ENCODE measurements at regions not wholly inside any gene's neighbourhood (a gene's known extent, or its start where the extent isn't known, plus 50 kb on each side); places are given as distances from the start of the nearest gene placed in this dataset.

GRCh38 chr10:43960135-43960415 lies 311.4 kb upstream of the ZNF32 start:
- no peak for DNase-seq
- Mint-ChIP-seq H3K9me3 (no peaks in the 10 kb centered on the region), H3K27ac (no peak overlapping the region), H3K4me3 (no peak overlapping the region), H3K4me1 (peaks cover 10% of the 10 kb centered on the region), H3K27me3 (peaks cover 20% of the 10 kb centered on the region)
- ATAC-seq, result no peak

- DNase-seq (no peak), ATAC-seq (no peak)
- Mint-ChIP-seq H3K9me3 (no peaks in the 10 kb centered on the region), H3K4me1 (peaks cover 7% of the 10 kb centered on the region), H3K27me3 (peaks cover 15% of the 10 kb centered on the region), H3K4me3 (no peak overlapping the region), H3K27ac (no peak overlapping the region)
Measured at GRCh38 chr10:43959364-43960134, 310.9 kb upstream of the ZNF32 start.

- H3K27me3 Mint-ChIP-seq, result peaks cover 9% of the 10 kb centered on the region
- no peak for ATAC-seq
- H3K4me3 Mint-ChIP-seq, result no peak overlapping the region
- H3K27ac Mint-ChIP-seq, result no peak overlapping the region
- peaks cover under 1% of the 10 kb centered on the region for H3K4me1 Mint-ChIP-seq
- no peaks in the 10 kb centered on the region for H3K9me3 Mint-ChIP-seq
- DNase-seq, result no peak
Measured at GRCh38 chr10:43958964-43959363, 310.3 kb upstream of the ZNF32 start.

GRCh38 chr10:43958071-43958432 lies 309.4 kb upstream of the ZNF32 start:
- Mint-ChIP-seq H3K4me1 (no peaks in the 10 kb centered on the region), H3K27me3 (peaks cover 13% of the 10 kb centered on the region), H3K4me3 (no peak overlapping the region), H3K9me3 (peaks cover 3 to 6% of the 10 kb centered on the region in 2 donors), H3K27ac (no peak overlapping the region)
- DNase-seq (no peak), ATAC-seq (no peak)

- no peak overlapping the region for H3K4me3 Mint-ChIP-seq
- DNase-seq (no peak), ATAC-seq (no peak)
- H3K4me1 Mint-ChIP-seq, result no peaks in the 10 kb centered on the region
- H3K27me3 Mint-ChIP-seq, result peaks cover 17% of the 10 kb centered on the region
- peaks cover 4 to 9% of the 10 kb centered on the region in 2 donors for H3K9me3 Mint-ChIP-seq
- no peak overlapping the region for H3K27ac Mint-ChIP-seq
Measured at GRCh38 chr10:43957267-43958070, 308.8 kb upstream of the ZNF32 start.

- peaks cover 17% of the 10 kb centered on the region for H3K27me3 Mint-ChIP-seq
- ATAC-seq (no peak), DNase-seq (no peak)
- H3K4me1 Mint-ChIP-seq, result no peaks in the 10 kb centered on the region
- H3K9me3 Mint-ChIP-seq, result peaks cover 4 to 9% of the 10 kb centered on the region in 2 donors
- H3K27ac Mint-ChIP-seq, result no peak overlapping the region
- H3K4me3 Mint-ChIP-seq, result no peak overlapping the region
Measured at GRCh38 chr10:43955978-43956377, 307.3 kb upstream of the ZNF32 start.

GRCh38 chr10:43955002-43955596 lies 306.4 kb upstream of the ZNF32 start:
- peaks cover 17% of the 10 kb centered on the region for H3K27me3 Mint-ChIP-seq
- H3K9me3 Mint-ChIP-seq, result peaks cover 4 to 9% of the 10 kb centered on the region in 2 donors
- ATAC-seq (no peak), DNase-seq (no peak)
- no peak overlapping the region for H3K4me3 Mint-ChIP-seq
- no peak overlapping the region for H3K27ac Mint-ChIP-seq
- H3K4me1 Mint-ChIP-seq, result no peaks in the 10 kb centered on the region

- DNase-seq (no peak), ATAC-seq (no peak)
- Mint-ChIP-seq H3K27me3 (peaks cover 17% of the 10 kb centered on the region), H3K9me3 (peaks cover 4 to 9% of the 10 kb centered on the region in 2 donors), H3K4me3 (no peak overlapping the region), H3K4me1 (no peaks in the 10 kb centered on the region), H3K27ac (no peak overlapping the region)
Measured at GRCh38 chr10:43953672-43954071, 305.0 kb upstream of the ZNF32 start.

GRCh38 chr10:43952760-43953159 lies 304.1 kb upstream of the ZNF32 start:
- DNase-seq, result no peak
- Mint-ChIP-seq H3K27ac (peak overlapping the region in 1 of 2 donors; percentile 37), H3K4me1 (no peaks in the 10 kb centered on the region), H3K9me3 (peaks cover 4 to 9% of the 10 kb centered on the region in 2 donors), H3K4me3 (no peak overlapping the region), H3K27me3 (peaks cover 17% of the 10 kb centered on the region)
- no peak for ATAC-seq

GRCh38 chr10:43949351-43949750 lies 300.7 kb upstream of the ZNF32 start:
- H3K9me3 Mint-ChIP-seq, result peaks cover 4 to 9% of the 10 kb centered on the region in 2 donors
- H3K27me3 Mint-ChIP-seq, result peaks cover 9% of the 10 kb centered on the region
- H3K27ac Mint-ChIP-seq, result no peak overlapping the region
- H3K4me3 Mint-ChIP-seq, result no peak overlapping the region
- DNase-seq (no peak), ATAC-seq (no peak)
- no peaks in the 10 kb centered on the region for H3K4me1 Mint-ChIP-seq

GRCh38 chr10:43946445-43946844 lies 297.8 kb upstream of the ZNF32 start:
- DNase-seq (no peak), ATAC-seq (no peak)
- H3K9me3 Mint-ChIP-seq, result no peaks in the 10 kb centered on the region
- H3K27me3 Mint-ChIP-seq, result no peaks in the 10 kb centered on the region
- no peak overlapping the region for H3K4me3 Mint-ChIP-seq
- peaks cover 19% of the 10 kb centered on the region for H3K4me1 Mint-ChIP-seq
- no peak overlapping the region for H3K27ac Mint-ChIP-seq

- no peak overlapping the region for H3K27ac Mint-ChIP-seq
- peaks cover 19% of the 10 kb centered on the region for H3K4me1 Mint-ChIP-seq
- no peaks in the 10 kb centered on the region for H3K9me3 Mint-ChIP-seq
- no peak for DNase-seq
- no peak for ATAC-seq
- H3K27me3 Mint-ChIP-seq, result no peaks in the 10 kb centered on the region
- H3K4me3 Mint-ChIP-seq, result no peak overlapping the region
Measured at GRCh38 chr10:43945908-43946307, 297.2 kb upstream of the ZNF32 start.

- DNase-seq (no peak), ATAC-seq (no peak)
- Mint-ChIP-seq H3K27me3 (no peaks in the 10 kb centered on the region), H3K4me1 (peaks cover 20% of the 10 kb centered on the region), H3K4me3 (no peak overlapping the region), H3K9me3 (no peaks in the 10 kb centered on the region), H3K27ac (no peak overlapping the region)
Measured at GRCh38 chr10:43945094-43945730, 296.5 kb upstream of the ZNF32 start.

GRCh38 chr10:43944381-43945093 lies 295.9 kb upstream of the ZNF32 start:
- ATAC-seq (no peak), DNase-seq (no peak)

GRCh38 chr10:43943818-43944360 lies 295.2 kb upstream of the ZNF32 start:
- ATAC-seq, result peak; percentile 27
- H3K4me1 Mint-ChIP-seq, result peaks cover 30% of the 10 kb centered on the region
- peak overlapping the region in 1 of 2 donors; percentile 32 for H3K4me3 Mint-ChIP-seq
- peak overlapping the region in 1 of 2 donors; percentile 64 for H3K27ac Mint-ChIP-seq
- H3K27me3 Mint-ChIP-seq, result no peaks in the 10 kb centered on the region
- no peak for DNase-seq
- no peaks in the 10 kb centered on the region for H3K9me3 Mint-ChIP-seq

More at GRCh38 chr10:43944381-43945093, 295.9 kb upstream of the ZNF32 start:
- no peak overlapping the region for H3K27ac Mint-ChIP-seq
- H3K4me3 Mint-ChIP-seq, result no peak overlapping the region
- no peaks in the 10 kb centered on the region for H3K9me3 Mint-ChIP-seq
- H3K27me3 Mint-ChIP-seq, result no peaks in the 10 kb centered on the region
- H3K4me1 Mint-ChIP-seq, result peaks cover 27% of the 10 kb centered on the region
